Activated effector memory CD4-positive, alpha-beta T cell treated with anti-CD3 and anti-CD28 coated beads, Interleukin-2, amount 50 U/mL, for 16 hours (primary cell): ENCODE measurements at regions not wholly inside any gene's neighbourhood (a gene's known extent, or its start where the extent isn't known, plus 50 kb on each side); places are given as distances from the start of the nearest gene placed in this dataset.

Source experiments
- DNase-seq: peaks from one replicate; pipeline ENCODE4 v3.0.0-alpha.2; 2020

- DNase-seq, result no peak
Observed at GRCh38 chr2:226424971-226425370, 374.6 kb downstream of the IRS1 start.

DNA sequence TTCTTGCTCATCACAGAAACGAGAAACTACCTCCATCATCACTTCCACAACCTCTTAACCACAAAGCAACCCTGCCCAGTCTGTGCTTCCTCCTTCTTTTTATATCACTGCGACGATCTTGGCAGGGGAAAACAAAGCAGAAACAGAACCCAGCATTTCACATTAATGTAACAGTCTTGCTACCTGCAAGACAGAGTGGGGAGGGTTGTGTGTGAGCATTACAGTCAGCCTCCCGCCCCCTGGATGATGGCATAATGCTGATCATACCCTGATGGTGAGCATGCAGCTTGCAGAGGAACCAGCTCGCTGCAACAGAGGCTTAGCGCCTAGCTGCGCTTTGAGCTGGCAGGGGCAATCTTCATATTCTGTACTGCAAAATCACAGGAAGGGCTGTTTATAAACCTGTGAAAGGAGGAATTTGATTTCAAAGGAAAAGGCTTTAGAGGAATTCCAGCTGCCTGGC is 376.1 kb downstream of the IRS1 start:
- peak; percentile 71 for DNase-seq

DNA sequence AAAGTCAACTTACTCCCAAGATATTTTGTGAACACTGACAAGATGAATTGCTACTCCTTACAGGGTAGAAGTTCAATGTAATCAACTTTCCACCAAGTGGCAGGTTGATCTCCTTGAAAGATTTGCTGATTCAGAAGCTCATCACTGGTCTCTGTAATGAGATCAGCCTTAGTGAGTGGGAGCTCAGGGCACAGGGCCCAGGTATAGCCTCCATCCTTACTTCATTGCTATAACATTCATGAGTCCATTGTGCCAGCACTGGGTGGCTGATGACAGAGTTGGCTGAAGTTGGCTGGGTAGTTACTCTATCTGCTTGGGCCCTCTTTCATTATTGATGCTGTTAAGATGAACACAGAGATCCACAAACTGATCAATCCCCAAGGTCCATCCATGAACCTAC is 379.0 kb downstream of the IRS1 start:
- no peak for DNase-seq

- DNase-seq, result no peak
Observed at GRCh38 chr2:226418521-226418920, 381.1 kb downstream of the IRS1 start.

GRCh38 chr2:226414335-226414734 is 385.3 kb downstream of the IRS1 start:
- DNase-seq, result no peak

GRCh38 chr2:226413498-226414130 is 386.0 kb downstream of the IRS1 start:
- no peak for DNase-seq

- DNase-seq, result no peak
Observed at GRCh38 chr2:226411727-226412360, 387.8 kb downstream of the IRS1 start.

- DNase-seq, result no peak
Observed at GRCh38 chr2:226411205-226411604, 388.4 kb downstream of the IRS1 start.

GRCh38 chr2:226410247-226410835 is 389.3 kb downstream of the IRS1 start:
- DNase-seq, result no peak

- no peak for DNase-seq
Observed at GRCh38 chr2:226409134-226409533, 390.5 kb downstream of the IRS1 start.

DNA sequence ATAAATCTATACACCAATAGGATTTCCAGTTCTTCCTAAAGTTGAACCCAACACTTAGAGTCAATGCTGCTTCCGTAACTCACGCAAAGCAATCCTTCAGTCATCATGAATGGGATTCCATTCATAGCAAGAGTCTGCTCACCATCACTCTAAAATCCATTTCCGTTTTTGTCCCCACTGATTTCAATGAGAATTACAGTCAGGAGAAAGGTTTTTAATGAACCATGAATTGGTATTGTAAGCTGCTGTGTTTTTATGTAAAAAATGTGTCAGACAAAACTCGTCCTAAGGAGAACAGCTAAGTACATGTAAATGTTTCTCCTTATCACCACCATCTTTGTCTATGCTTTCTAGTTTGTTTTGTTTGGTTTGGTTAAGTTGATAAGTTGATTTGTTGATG is 391.5 kb downstream of the IRS1 start:
- DNase-seq, result no peak

GRCh38 chr2:226407135-226407534 is 392.5 kb downstream of the IRS1 start:
- no peak for DNase-seq

GRCh38 chr2:226405465-226405864 is 394.2 kb downstream of the IRS1 start:
- no peak for DNase-seq

DNA sequence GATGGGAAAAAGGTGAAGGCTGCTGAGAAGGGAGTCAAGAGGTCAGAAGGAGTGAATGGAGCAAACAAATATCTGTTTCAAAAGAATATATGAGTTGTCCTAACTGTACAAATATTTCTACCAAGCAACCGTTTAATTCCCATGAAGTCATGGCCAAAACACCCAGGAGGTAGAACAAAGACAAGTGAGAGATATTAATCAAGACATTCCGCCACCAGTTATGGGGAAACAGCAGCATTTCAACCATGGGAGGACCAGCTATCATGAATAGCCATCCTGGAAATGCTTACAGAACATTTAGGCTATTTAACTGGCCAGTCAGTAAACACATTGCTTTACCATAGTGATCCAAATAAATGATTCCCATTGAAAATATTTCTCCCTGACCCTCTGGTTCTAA is 396.3 kb downstream of the IRS1 start:
- no peak for DNase-seq

DNA sequence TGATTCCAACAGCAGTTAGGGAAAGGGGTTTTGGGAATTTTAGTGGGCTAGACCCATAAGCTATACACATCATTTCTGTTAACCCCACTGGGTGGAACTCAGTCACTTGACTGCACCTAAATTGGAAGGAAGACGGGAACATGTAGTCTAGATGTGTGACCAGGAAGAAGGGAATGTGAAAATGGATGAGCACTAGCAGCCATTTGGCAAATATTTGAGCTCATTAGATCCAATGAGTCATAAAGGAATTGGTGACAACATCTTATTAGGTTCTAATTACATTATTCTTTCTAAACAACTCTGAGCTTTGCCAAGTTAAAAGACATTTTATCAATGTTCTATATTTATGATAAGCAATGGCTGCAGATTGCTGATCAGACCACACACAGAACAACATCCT is 400.6 kb downstream of the IRS1 start:
- no peak for DNase-seq

- no peak for DNase-seq
Observed at GRCh38 chr2:226398580-226398979, 401.0 kb downstream of the IRS1 start.

DNA sequence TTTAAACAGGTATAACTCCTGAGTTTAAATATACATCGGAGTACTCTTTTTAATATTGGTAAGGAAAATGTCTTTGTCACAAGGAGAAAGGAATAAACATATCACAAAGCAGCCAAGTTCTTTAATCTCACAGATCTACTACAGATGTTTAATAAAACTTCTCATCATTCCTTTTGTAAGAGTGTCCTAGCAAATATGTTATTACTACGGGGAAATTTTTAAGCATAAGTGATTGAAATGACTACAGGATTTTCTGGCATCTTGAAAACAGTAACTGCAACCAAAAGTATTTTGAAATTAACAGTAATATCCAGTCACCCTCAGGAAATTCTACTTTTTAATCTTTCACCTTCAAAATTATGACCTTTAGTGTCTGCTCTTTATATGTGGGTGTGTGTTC is 403.1 kb downstream of the IRS1 start:
- DNase-seq, result no peak

GRCh38 chr2:226387499-226387942 is 412.1 kb downstream of the IRS1 start:
- no peak for DNase-seq

- DNase-seq, result no peak
Observed at GRCh38 chr2:226383461-226383860, 416.2 kb downstream of the IRS1 start.

DNA sequence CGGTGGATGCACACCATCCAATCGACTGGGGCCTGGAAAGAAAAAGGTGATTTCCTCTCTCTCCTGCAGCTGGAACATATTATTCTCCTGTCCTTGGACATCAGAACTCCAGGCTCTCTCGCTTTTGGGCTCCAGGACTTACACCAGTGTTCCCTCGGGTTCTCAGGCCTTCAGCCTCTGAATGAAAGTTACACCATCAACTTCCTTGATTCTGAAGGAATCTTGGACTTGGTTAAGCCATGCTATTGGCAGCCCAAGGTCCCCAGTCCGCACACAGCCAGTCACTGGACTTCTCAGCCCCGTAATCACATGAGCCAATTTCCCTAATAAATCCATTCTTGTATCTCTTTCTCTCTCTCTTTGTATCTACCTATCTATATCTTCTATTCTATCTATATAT is 418.9 kb downstream of the IRS1 start:
- DNase-seq, result no peak

DNA sequence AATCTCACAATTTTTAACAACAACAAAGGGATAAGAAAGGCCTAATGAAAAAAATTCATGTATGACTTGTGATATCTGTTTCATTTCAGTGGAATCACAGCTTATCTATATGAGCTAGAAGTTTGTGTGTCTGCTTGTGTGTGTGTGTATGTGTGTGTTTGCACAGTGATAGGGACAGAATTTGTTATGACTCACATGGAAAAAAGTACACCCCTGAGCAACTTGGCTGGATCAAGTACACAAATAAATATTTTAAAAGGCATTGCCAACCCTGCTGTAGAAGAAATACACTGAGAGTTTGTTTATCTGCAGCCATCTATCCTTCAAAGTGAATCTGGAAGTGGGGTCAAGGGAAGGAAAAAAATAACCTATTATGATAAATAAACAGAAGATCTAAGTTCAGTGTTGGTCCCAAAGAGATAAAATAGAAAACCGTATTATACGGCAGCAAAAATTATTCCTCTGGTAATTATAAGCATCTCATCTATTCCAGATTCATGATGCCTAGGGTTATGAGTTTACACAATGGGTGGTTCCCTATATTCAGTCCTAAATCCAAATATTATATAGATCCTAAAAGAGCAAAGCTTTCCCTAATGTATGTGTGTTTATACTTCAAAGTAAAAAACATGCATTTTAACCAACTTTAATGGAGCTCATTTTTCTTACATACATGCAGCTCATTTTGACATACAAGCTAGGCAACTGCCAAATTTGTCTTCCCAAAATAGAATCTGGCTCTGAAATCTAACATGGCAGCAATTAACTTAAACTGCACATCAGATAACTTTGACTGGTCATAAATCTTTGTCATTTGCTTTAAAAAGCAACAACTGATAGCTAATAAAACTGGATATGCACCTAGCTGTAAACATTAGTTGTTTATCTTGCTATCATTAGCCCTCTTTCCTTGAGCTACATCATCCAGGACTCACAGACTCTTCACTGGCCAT is 420.6 kb downstream of the IRS1 start:
- DNase-seq, result no peak

- no peak for DNase-seq
Observed at GRCh38 chr2:226376516-226377180, 423.0 kb downstream of the IRS1 start.

DNA sequence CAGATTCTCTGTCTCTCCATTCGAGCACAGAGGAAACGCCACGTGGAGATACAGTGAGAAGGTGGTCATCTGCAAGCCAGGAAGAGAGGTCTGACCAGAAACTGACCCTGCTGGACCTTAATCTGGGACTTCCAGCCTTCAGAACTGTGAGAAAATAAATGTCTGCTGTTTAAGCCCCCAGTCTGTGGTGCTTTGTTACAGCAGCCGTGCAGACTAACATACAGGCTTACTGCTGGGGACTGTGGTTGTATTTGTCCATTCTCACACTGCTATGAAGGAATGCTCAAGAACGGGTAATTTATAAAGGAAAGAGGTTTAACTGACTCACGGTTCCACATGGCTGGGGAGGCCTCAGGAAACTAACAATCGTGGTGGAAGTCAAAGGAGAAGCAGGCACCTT is 432.7 kb downstream of the IRS1 start:
- DNase-seq, result no peak
